ENCODE measurements at regions not wholly inside any gene's neighbourhood (a gene's known extent, or its start where the extent isn't known, plus 50 kb on each side); places are given as distances from the start of the nearest gene placed in this dataset.
"Not testable (repeated sequence)": the region's sequence is repeated elsewhere in the genome, so short reads cannot be mapped to it uniquely, and the experiment has no call there.

- DNase-seq = not testable (repeated sequence)
Measured at GRCh38 chr4:189551931-189552670, 388.6 kb upstream of the FRG1 start.

GRCh38 chr4:189560605-189561004 is 380.1 kb upstream of the FRG1 start:
- not testable (repeated sequence) for DNase-seq

- not testable (repeated sequence) for DNase-seq
Measured at GRCh38 chr4:189563751-189564150, 376.9 kb upstream of the FRG1 start.

GRCh38 chr4:189566271-189566670 is 374.4 kb upstream of the FRG1 start:
- not testable (repeated sequence) for DNase-seq

- DNase-seq = not testable (repeated sequence)
Measured at GRCh38 chr4:189566900-189567299, 373.8 kb upstream of the FRG1 start.

- not testable (repeated sequence) for DNase-seq
Measured at GRCh38 chr4:189579645-189580044, 361.0 kb upstream of the FRG1 start.

GRCh38 chr4:189586908-189587632 is 353.6 kb upstream of the FRG1 start:
- DNase-seq = not testable (repeated sequence)

- DNase-seq = not testable (repeated sequence)
Measured at GRCh38 chr4:189589201-189589600, 351.5 kb upstream of the FRG1 start.

GRCh38 chr4:189592890-189593289 is 347.8 kb upstream of the FRG1 start:
- DNase-seq = no peak

- DNase-seq = no peak
Measured at GRCh38 chr4:189597341-189597740, 343.3 kb upstream of the FRG1 start.

GRCh38 chr4:189600264-189600663 is 340.4 kb upstream of the FRG1 start:
- DNase-seq = no peak

GRCh38 chr4:189600718-189601435 is 339.8 kb upstream of the FRG1 start:
- no peak for DNase-seq

- not testable (repeated sequence) for DNase-seq
Measured at GRCh38 chr4:189602827-189603226, 337.8 kb upstream of the FRG1 start.

GRCh38 chr4:189610571-189610970 is 330.1 kb upstream of the FRG1 start:
- not testable (repeated sequence) for DNase-seq

- DNase-seq = no peak
Measured at GRCh38 chr4:189613207-189613606, 327.5 kb upstream of the FRG1 start.

- no peak for DNase-seq
Measured at GRCh38 chr4:189615217-189615663, 325.4 kb upstream of the FRG1 start.

GRCh38 chr4:189617741-189618140 is 322.9 kb upstream of the FRG1 start:
- DNase-seq = not testable (repeated sequence)

GRCh38 chr4:189619441-189620250 is 321.0 kb upstream of the FRG1 start:
- DNase-seq = not testable (repeated sequence)

GRCh38 chr4:189622574-189622973 is 318.1 kb upstream of the FRG1 start:
- DNase-seq = not testable (repeated sequence)

GRCh38 chr4:189627041-189627440 is 313.6 kb upstream of the FRG1 start:
- not testable (repeated sequence) for DNase-seq

GRCh38 chr4:189629733-189630132 is 310.9 kb upstream of the FRG1 start:
- not testable (repeated sequence) for DNase-seq

GRCh38 chr4:189630913-189631567 is 309.6 kb upstream of the FRG1 start:
- not testable (repeated sequence) for DNase-seq
